ENCODE measurements at regions not wholly inside any gene's neighbourhood (a gene's known extent, or its start where the extent isn't known, plus 50 kb on each side); places are given as distances from the start of the nearest gene placed in this dataset.

DNA sequence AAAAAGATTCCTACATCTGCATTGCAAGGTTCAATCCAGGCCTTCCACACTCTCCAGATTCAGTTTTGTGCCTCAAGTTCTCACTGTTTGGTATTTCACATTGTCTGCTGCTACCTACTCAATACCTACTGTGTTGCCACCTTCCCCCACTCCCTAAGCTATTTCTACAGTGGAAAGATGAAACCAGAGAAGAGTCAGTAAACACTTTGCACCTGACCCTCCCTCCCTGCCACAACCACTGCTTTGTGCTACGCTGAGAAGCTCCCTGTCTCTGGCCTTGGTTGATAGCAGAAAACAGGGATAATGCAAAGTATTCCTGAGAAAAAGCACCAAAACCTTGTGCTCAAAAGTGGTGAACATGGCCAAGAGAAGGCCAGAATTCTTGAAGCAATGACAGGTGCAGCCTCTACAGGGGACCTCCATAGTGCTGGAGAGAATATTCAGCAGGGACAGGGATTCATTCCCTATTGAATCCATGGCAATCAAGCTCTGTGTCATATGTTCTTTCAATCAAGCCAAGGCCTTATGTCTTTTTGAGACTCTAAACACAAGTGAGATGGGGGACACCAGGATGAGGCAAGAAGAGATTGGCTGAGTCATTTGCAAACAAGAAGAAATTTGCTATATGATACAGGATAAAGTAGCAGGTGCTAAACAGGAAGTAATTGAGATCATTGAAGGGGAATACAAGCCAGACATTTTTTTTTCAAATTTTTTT, 83.5 kb upstream of the LIPC start:
- POLR2A ChIA-PET, result no interaction called here
- H3K79me2 ChIP-seq (ENCODE audit: control insufficient read depth, insufficient read depth, low read length), result no peaks in the 10 kb centered on the region
- peaks cover 2% of the 10 kb centered on the region for H3K9me3 Mint-ChIP-seq (ENCODE audit: insufficient read depth)
- no peak overlapping the region for H3K9ac ChIP-seq (ENCODE audit: low read length)
- no peak overlapping the region for H3K4me2 ChIP-seq (replicated peaks; ENCODE audit: low read depth, low read length, poor library complexity, severe bottlenecking)
- 67% methylated on average over 1 of the region's 1 CpG for WGBS (ENCODE audit: insufficient coverage)
- H3K4me1 ChIP-seq (ENCODE audit: control insufficient read depth in 2 of 2, insufficient read depth in 2 of 2, low read length in 2 of 2), result no peaks in the 10 kb centered on the region
- CTCF ChIA-PET, result no interaction called here
- no peak for TF ChIP-seq EZH2 (IDR thresholded peaks at IDR 0.05; ENCODE audit: borderline replicate concordance, insufficient read depth, low read depth, low read length, poor library complexity, severe bottlenecking)
- TF ChIP-seq, protein P1, sequence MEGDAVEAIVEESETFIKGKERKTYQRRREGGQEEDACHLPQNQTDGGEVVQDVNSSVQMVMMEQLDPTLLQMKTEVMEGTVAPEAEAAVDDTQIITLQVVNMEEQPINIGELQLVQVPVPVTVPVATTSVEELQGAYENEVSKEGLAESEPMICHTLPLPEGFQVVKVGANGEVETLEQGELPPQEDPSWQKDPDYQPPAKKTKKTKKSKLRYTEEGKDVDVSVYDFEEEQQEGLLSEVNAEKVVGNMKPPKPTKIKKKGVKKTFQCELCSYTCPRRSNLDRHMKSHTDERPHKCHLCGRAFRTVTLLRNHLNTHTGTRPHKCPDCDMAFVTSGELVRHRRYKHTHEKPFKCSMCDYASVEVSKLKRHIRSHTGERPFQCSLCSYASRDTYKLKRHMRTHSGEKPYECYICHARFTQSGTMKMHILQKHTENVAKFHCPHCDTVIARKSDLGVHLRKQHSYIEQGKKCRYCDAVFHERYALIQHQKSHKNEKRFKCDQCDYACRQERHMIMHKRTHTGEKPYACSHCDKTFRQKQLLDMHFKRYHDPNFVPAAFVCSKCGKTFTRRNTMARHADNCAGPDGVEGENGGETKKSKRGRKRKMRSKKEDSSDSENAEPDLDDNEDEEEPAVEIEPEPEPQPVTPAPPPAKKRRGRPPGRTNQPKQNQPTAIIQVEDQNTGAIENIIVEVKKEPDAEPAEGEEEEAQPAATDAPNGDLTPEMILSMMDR (IDR thresholded peaks at IDR 0.05), result no peak
- H4K20me1 ChIP-seq (ENCODE audit: control insufficient read depth, insufficient read depth, low read length, poor library complexity, severe bottlenecking), result no peaks in the 10 kb centered on the region
- H3K27me3 Mint-ChIP-seq, result peaks cover 32% of the 10 kb centered on the region
- no peak overlapping the region for H3K4me3 ChIP-seq (ENCODE audit: control extremely low read depth in 1 of 5, extremely low read depth in 1 of 5, insufficient read depth in 1 of 5, low read depth in 2 of 5, low read length in 4 of 5)
- H3K4me1 Mint-ChIP-seq, result no peaks in the 10 kb centered on the region
- H2AFZ ChIP-seq (ENCODE audit: insufficient read depth, low read depth, low read length, poor library complexity, severe bottlenecking), result no peak overlapping the region
- intact Hi-C loops (cut with micrococcal nuclease), result no loop called here
- H3K27ac ChIP-seq (ENCODE audit: low read length in 2 of 2), result no peak overlapping the region
- H3K4me3 Mint-ChIP-seq, result no peak overlapping the region
- no peaks in the 10 kb centered on the region for H3K36me3 ChIP-seq (replicated peaks in 1 of 2; ENCODE audit: control extremely low read depth in 1 of 2, control insufficient read depth in 1 of 2, extremely low read depth in 1 of 2, insufficient read depth in 2 of 2, low read length in 1 of 2)
- peaks cover 0 to 5% (median 0%) of the 10 kb centered on the region in 3 donors for H3K9me3 ChIP-seq (ENCODE audit: control extremely low read depth in 1 of 3, control insufficient read depth in 2 of 3, insufficient read depth in 1 of 3, low read length in 2 of 3)
- ATAC-seq (ENCODE audit: low read depth) (no peak), DNase-seq (no peak)
- H3K27ac Mint-ChIP-seq, result no peak overlapping the region
- H3K27me3 ChIP-seq (replicated peaks in 1 of 4; ENCODE audit: control extremely low read depth in 1 of 4, control insufficient read depth in 3 of 4, insufficient read depth in 4 of 4, low read length in 3 of 4), result peaks cover 0 to 3% (median 0%) of the 10 kb centered on the region in 4 experiments

DNA sequence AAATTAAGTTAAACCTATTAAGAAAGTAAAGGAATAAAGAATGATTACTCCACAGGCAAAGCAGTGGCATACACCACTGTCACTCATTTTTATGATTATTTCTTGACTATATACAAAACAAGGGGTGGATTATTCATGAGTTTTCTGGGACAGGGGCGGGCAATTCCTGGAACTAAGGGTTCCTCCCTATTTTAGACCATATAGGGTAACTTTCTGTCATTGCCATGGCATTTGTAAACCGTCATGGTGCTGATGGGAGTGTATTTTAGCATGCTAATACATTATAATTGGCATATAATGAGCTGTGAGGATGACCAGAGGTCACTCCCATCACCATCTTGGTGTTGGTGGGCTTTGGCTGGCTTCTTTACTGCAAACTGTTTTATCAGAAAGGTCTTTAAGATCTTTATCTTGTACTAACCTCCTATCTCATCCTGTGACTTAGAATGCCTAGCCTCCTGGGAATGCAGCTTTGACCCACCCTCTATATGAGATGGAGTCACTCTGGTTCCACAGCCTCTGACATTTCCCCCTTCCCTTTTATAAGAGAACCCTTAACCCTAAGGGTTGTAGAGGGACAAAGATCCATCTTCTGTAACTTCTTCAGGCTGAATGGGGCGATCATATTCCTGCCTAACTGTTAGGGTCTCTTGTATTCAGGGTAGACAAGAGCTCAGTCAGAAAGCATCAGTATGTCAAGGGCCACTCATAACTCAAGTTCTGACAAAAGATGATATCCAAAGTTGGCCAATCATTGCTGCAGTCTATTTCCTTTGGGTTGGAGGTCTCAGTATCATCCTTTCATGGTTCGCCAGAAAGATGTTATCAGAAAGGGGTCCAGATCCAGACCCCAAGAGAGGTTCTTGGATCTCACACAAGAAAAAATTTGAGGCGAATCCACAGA, 79.5 kb upstream of the LIPC start:
- Mint-ChIP-seq H3K4me1 (no peaks in the 10 kb centered on the region), H3K4me3 (no peak overlapping the region), H3K27me3 (peaks cover 52% of the 10 kb centered on the region), H3K27ac (no peak overlapping the region), H3K9me3 (ENCODE audit: insufficient read depth) (peaks cover 2% of the 10 kb centered on the region)
- ChIA-PET POLR2A (no interaction called here), CTCF (interaction anchor here (0.8 kb wide), 1 partner anchor 9 kb away, joined by 3 read pairs; no protein-coding TSS in a partner anchor)
- intact Hi-C loops (cut with micrococcal nuclease), result no loop called here
- ATAC-seq (ENCODE audit: low read depth) (no peak), DNase-seq (no peak)
- Histone ChIP-seq H3K9ac (ENCODE audit: low read length) (no peak overlapping the region), H3K79me2 (ENCODE audit: control insufficient read depth, insufficient read depth, low read length) (no peaks in the 10 kb centered on the region), H3K4me3 (ENCODE audit: control extremely low read depth in 1 of 5, extremely low read depth in 1 of 5, insufficient read depth in 1 of 5, low read depth in 2 of 5, low read length in 4 of 5) (no peak overlapping the region), H3K27ac (ENCODE audit: low read length in 2 of 2) (no peak overlapping the region), H3K4me1 (ENCODE audit: control insufficient read depth in 2 of 2, insufficient read depth in 2 of 2, low read length in 2 of 2) (no peaks in the 10 kb centered on the region), H3K36me3 (replicated peaks in 1 of 2; ENCODE audit: control extremely low read depth in 1 of 2, control insufficient read depth in 1 of 2, extremely low read depth in 1 of 2, insufficient read depth in 2 of 2, low read length in 1 of 2) (no peaks in the 10 kb centered on the region), H3K4me2 (replicated peaks; ENCODE audit: low read depth, low read length, poor library complexity, severe bottlenecking) (no peak overlapping the region), H3K27me3 (replicated peaks in 1 of 4; ENCODE audit: control extremely low read depth in 1 of 4, control insufficient read depth in 3 of 4, insufficient read depth in 4 of 4, low read length in 3 of 4) (peaks cover 0 to 3% (median 0%) of the 10 kb centered on the region in 4 experiments), H3K9me3 (ENCODE audit: control extremely low read depth in 1 of 3, control insufficient read depth in 2 of 3, insufficient read depth in 1 of 3, low read length in 2 of 3) (no peaks in the 10 kb centered on the region), H4K20me1 (ENCODE audit: control insufficient read depth, insufficient read depth, low read length, poor library complexity, severe bottlenecking) (no peaks in the 10 kb centered on the region), H2AFZ (ENCODE audit: insufficient read depth, low read depth, low read length, poor library complexity, severe bottlenecking) (no peak overlapping the region)
- 77% methylated on average over 2 of the region's 5 CpGs for WGBS (ENCODE audit: insufficient coverage)
- no peak for TF ChIP-seq EZH2 (IDR thresholded peaks at IDR 0.05; ENCODE audit: borderline replicate concordance, insufficient read depth, low read depth, low read length, poor library complexity, severe bottlenecking)
- TF ChIP-seq, protein P1 (IDR thresholded peaks at IDR 0.05), result no peak

Data from B cell (primary cell).